ENCODE measurements at regions not wholly inside any gene's neighbourhood (a gene's known extent, or its start where the extent isn't known, plus 50 kb on each side); places are given as distances from the start of the nearest gene placed in this dataset.

GRCh38 chr19:28456252-28456651 is 756.7 kb downstream of the UQCRFS1 start:
- Histone ChIP-seq H3K79me2 (ENCODE audit: insufficient read depth, low read length) (no peaks in the 10 kb centered on the region), H3K56ac (ENCODE audit: insufficient read length, low read depth, low read length) (no peak overlapping the region), H2BK20ac (ENCODE audit: low read depth, low read length, poor library complexity, severe bottlenecking) (no peak overlapping the region), H3K27ac (ENCODE audit: insufficient read length, low read depth, low read length) (no peak overlapping the region), H4K20me1 (ENCODE audit: control insufficient read depth, insufficient read depth, insufficient read length) (no peaks in the 10 kb centered on the region), H2BK120ac (ENCODE audit: low read depth, low read length, poor library complexity, severe bottlenecking) (no peak overlapping the region), H2AK5ac (ENCODE audit: insufficient read length, low read length) (no peak overlapping the region), H3K9ac (ENCODE audit: extremely low read depth, insufficient read length, low read length) (no peak overlapping the region), H3K27me3 (ENCODE audit: insufficient read depth, low read length) (no peaks in the 10 kb centered on the region), H4K5ac (ENCODE audit: insufficient read length, low read depth, low read length) (no peak overlapping the region), H3K14ac (ENCODE audit: insufficient read depth, low read length) (no peak overlapping the region), H3K9me3 (ENCODE audit: control insufficient read depth, low read depth, low read length) (no peaks in the 10 kb centered on the region), H3T11ph (ENCODE audit: low read length) (no peak overlapping the region), H3K23me2 (ENCODE audit: insufficient read length, low read depth, low read length, poor library complexity, severe bottlenecking) (no peaks in the 10 kb centered on the region), H3K18ac (ENCODE audit: insufficient read length, low read depth, low read length) (no peak overlapping the region), H4K8ac (replicated peaks; ENCODE audit: insufficient read length, low read depth, low read length) (no peak overlapping the region), H3K4me2 (ENCODE audit: insufficient read depth, insufficient read length, low read length) (no peak overlapping the region), H4K91ac (ENCODE audit: insufficient read length, low read depth, low read length) (no peak overlapping the region), H2BK12ac (ENCODE audit: insufficient read length, low read depth, low read length) (no peak overlapping the region), H3K23ac (ENCODE audit: insufficient read length, low read depth, low read length) (no peak overlapping the region), H3K79me1 (ENCODE audit: insufficient read depth, low read depth, low read length, poor library complexity, severe bottlenecking) (no peaks in the 10 kb centered on the region), H3K4ac (ENCODE audit: low read depth, low read length) (no peak overlapping the region), H3K4me1 (ENCODE audit: insufficient read depth, low read length) (no peaks in the 10 kb centered on the region; the same call in 1 of the 2 replicates), H2BK15ac (ENCODE audit: low read depth, low read length) (no peak overlapping the region), H2BK5ac (ENCODE audit: insufficient read length, low read length) (no peak overlapping the region), H2AFZ (ENCODE audit: low read length) (no peak overlapping the region)
- Mint-ChIP-seq H3K36me3 (ENCODE audit: insufficient read depth in 1 of 3, low read depth in 3 of 3) (no peaks in the 10 kb centered on the region), H3K27ac (no peak overlapping the region), H3K27me3 (ENCODE audit: low read depth) (peaks cover 7% of the 10 kb centered on the region), H3K9me3 (no peaks in the 10 kb centered on the region; a peak in 1 of 5 replicates), H3K4me1 (peaks cover 5 to 19% of the 10 kb centered on the region in 2 experiments), H3K4me3 (no peak overlapping the region)
- TF ChIP-seq CTCF (conservative IDR thresholded peaks at IDR 0.05), result no peak
- WGBS (ENCODE audit: extremely low coverage, insufficient read length, low lambda C conversion rate), result no CpG with 5 or more reads among the region's 4 CpGs
- no peak for DNase-seq
